Tibial artery (tissue), 4 donors: ENCODE measurements at regions not wholly inside any gene's neighbourhood (a gene's known extent, or its start where the extent isn't known, plus 50 kb on each side); places are given as distances from the start of the nearest gene placed in this dataset.

ENCODE experiments used
- DNase-seq, 2 donors: peaks; one replicate each; pipeline ENCODE4 v3.0.0-alpha.2; 2019
- H3K27ac ChIP-seq, 2 donors: fragments of 200-600 bp; sonication (generic) in 1 of 2; 1 replicate in 1 of 2; 2 replicates in 1 of 2; pipeline ENCODE4 v1.5.1; 2018 to 2019; ENCODE audit warnings: mild to moderate bottlenecking in 1 of 2
- H3K27me3 ChIP-seq, 2 donors: fragments of 200-600 bp; sonication (generic) in 1 of 2; one replicate each; pipeline versions ENCODE4 v1.5.1 to v1.6.0; 2016 to 2019
- H3K36me3 ChIP-seq, 3 donors: fragments of 200-600 bp; sonication (generic) in 2 of 3; one replicate each; pipeline ENCODE4 v1.5.1; 2016 to 2019; ENCODE audit warnings: mild to moderate bottlenecking in 2 of 3
- H3K4me1 ChIP-seq, 4 donors: fragments of 200-600 bp; sonication (generic) in 2 of 4; 1 replicate in 3 of 4; 2 replicates in 1 of 4; pipeline ENCODE4 v1.5.1; 2016 to 2019
- H3K4me3 ChIP-seq, 2 donors: fragments of 200-600 bp; sonication (generic) in 1 of 2; 1 replicate in 1 of 2; 2 replicates in 1 of 2; pipeline ENCODE4 v1.5.1; 2018 to 2019; ENCODE audit warnings: mild to moderate bottlenecking in 2 of 2
- H3K9me3 ChIP-seq, 3 donors: fragments of 200-600 bp; sonication (generic) in 1 of 3; one replicate each; pipeline ENCODE4 v1.5.1; 2016 to 2019
- intact Hi-C: fragments of 100-400 bp; cut with DNase I; formaldehyde crosslinking; loops from one replicate; pipeline ENCODE4 v1.15.0; 2023; ENCODE audit warnings: low total_unique reads
- TF ChIP-seq, protein P1 (sequence below), 2 experiments: fragments of 200-600 bp in 1 of 2; fragments of 450-650 bp in 1 of 2; IDR thresholded peaks; one replicate each; pipeline ENCODE4 v1.5.1; 2017 to 2019; ENCODE audit warnings: antibody characterized with exemption in 2 of 2, mild to moderate bottlenecking in 1 of 2, moderate library complexity in 1 of 2

- no peaks in the 10 kb centered on the region for H3K4me1 ChIP-seq
- DNase-seq = peak in 1 of 2 donors; percentile 48
- H3K36me3 ChIP-seq = no peaks in the 10 kb centered on the region
- H3K27me3 ChIP-seq = peaks cover 0 to 82% of the 10 kb centered on the region in 2 donors
- TF ChIP-seq, protein P1, sequence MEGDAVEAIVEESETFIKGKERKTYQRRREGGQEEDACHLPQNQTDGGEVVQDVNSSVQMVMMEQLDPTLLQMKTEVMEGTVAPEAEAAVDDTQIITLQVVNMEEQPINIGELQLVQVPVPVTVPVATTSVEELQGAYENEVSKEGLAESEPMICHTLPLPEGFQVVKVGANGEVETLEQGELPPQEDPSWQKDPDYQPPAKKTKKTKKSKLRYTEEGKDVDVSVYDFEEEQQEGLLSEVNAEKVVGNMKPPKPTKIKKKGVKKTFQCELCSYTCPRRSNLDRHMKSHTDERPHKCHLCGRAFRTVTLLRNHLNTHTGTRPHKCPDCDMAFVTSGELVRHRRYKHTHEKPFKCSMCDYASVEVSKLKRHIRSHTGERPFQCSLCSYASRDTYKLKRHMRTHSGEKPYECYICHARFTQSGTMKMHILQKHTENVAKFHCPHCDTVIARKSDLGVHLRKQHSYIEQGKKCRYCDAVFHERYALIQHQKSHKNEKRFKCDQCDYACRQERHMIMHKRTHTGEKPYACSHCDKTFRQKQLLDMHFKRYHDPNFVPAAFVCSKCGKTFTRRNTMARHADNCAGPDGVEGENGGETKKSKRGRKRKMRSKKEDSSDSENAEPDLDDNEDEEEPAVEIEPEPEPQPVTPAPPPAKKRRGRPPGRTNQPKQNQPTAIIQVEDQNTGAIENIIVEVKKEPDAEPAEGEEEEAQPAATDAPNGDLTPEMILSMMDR (IDR thresholded peaks at IDR 0.05) = no peak
- intact Hi-C loops = no loop called here
- H3K27ac ChIP-seq = no peak overlapping the region
- peaks cover 0 to 14% (median 5%) of the 10 kb centered on the region in 3 donors for H3K9me3 ChIP-seq
- H3K4me3 ChIP-seq = no peak overlapping the region
Measured at GRCh38 chr1:18540136-18540765, 59.5 kb downstream of the KLHDC7A start.

DNA sequence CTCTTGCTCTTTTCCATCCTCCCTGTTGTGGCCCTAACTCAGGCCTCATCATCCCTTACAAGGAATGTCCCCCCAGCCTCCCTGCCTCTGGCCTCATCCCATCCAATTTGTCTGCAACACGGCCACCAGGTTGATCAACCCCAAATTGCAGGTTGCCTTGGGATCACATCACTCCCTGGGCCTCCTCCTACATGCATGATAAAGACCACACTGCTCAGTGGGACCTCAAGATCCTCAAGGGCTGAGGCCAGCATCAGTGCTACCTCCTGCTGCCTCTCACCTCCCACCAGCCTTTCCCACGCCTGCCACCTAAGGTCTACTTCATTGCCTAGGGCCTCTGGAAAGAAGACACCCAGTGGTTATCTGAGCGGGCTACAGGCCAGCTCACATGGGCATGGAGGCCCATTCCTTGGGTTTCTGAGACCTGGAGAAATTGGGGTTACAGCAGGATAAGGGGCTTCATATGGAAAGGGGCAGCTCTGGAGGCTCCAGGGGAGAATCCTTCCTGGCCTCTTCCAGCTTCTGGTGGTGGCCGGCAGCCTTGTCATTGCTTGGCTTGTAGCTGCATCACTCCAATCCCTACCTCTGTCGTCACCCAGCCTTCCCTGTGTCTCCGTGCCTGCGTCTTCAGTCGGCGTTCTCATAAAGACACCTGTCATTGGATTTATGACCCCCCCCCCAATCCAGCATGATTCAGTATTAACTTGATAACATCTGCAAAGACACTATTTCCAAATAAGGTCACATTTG, 60.5 kb downstream of the KLHDC7A start:
- TF ChIP-seq, protein P1 (IDR thresholded peaks at IDR 0.05) = no peak
- Histone ChIP-seq H3K27ac (no peak overlapping the region), H3K9me3 (peaks cover 0 to 14% (median 5%) of the 10 kb centered on the region in 3 donors), H3K4me3 (no peak overlapping the region), H3K27me3 (peaks cover 0 to 85% of the 10 kb centered on the region in 2 donors), H3K36me3 (no peaks in the 10 kb centered on the region), H3K4me1 (no peaks in the 10 kb centered on the region)
- DNase-seq = peak in 1 of 2 donors; percentile 28
- intact Hi-C loops = no loop called here

- H3K27me3 ChIP-seq = peaks cover 0 to 86% of the 10 kb centered on the region in 2 donors
- no peak overlapping the region for H3K27ac ChIP-seq
- no peaks in the 10 kb centered on the region for H3K36me3 ChIP-seq
- intact Hi-C loops = no loop called here
- peak in 1 of 2 donors; percentile 45 for DNase-seq
- peaks cover 0 to 14% (median 5%) of the 10 kb centered on the region in 3 donors for H3K9me3 ChIP-seq
- H3K4me1 ChIP-seq = no peaks in the 10 kb centered on the region
- H3K4me3 ChIP-seq = no peak overlapping the region
- TF ChIP-seq, protein P1 (IDR thresholded peaks at IDR 0.05) = no peak
Measured at GRCh38 chr1:18542351-18542750, 61.6 kb downstream of the KLHDC7A start.

DNA sequence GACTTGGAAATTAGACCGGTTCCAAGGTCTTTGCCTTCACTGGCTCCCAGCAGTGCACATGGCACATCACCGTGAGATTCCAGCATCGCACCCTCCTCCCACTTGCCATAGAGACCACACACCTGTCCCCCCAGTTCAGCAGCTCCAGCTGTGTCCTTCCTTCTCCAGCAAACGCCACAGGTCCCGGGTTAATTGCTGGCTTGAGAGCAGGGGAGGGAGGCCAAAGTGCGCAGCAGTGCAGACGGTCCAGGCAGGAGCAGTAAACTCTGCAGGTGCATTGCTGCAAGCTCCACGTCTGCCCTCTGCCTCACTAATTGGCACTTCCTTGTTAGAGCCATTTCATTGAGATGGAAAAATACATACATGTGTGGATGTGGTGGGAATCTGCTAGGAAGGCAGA, 65.3 kb downstream of the KLHDC7A start:
- no peak overlapping the region for H3K27ac ChIP-seq
- DNase-seq = no peak
- intact Hi-C loops = no loop called here
- H3K27me3 ChIP-seq = peaks cover 0 to 75% of the 10 kb centered on the region in 2 donors
- H3K9me3 ChIP-seq = peaks cover 0 to 14% (median 5%) of the 10 kb centered on the region in 3 donors
- H3K4me1 ChIP-seq = no peaks in the 10 kb centered on the region
- TF ChIP-seq, protein P1 (IDR thresholded peaks at IDR 0.05) = no peak
- no peaks in the 10 kb centered on the region for H3K36me3 ChIP-seq
- H3K4me3 ChIP-seq = no peak overlapping the region

DNA sequence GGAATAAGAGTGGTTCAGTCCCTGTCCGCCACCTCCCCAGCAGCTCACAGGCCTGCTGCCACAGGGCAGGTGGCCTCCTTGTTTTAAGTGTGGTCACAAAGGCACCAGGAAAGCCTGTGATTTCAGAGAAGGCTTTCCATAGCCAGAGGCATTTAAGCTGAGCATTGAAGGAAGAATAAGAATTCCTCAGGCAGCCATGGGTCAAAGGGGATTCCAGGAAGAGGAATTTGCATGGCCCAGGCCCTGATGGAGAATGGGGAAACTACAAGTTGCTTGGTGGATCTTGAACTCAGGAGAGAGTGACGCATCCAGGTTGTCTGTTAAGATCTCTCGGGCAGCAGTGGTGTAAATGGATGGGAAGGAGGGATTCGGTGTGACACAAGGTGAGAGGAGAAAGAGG, 66.7 kb downstream of the KLHDC7A start:
- TF ChIP-seq, protein P1 (IDR thresholded peaks at IDR 0.05) = no peak
- H3K36me3 ChIP-seq = no peaks in the 10 kb centered on the region
- DNase-seq = no peak
- H3K27ac ChIP-seq = no peak overlapping the region
- no peaks in the 10 kb centered on the region for H3K4me1 ChIP-seq
- peaks cover 0 to 14% (median 5%) of the 10 kb centered on the region in 3 donors for H3K9me3 ChIP-seq
- peaks cover 0 to 66% of the 10 kb centered on the region in 2 donors for H3K27me3 ChIP-seq
- H3K4me3 ChIP-seq = no peak overlapping the region
- intact Hi-C loops = no loop called here
